ENCODE measurements at regions not wholly inside any gene's neighbourhood (a gene's known extent, or its start where the extent isn't known, plus 50 kb on each side); places are given as distances from the start of the nearest gene placed in this dataset.

GRCh38 chr15:23897091-23897490, 210.0 kb upstream of the NDN start:
- TF ChIP-seq CTCF (conservative IDR thresholded peaks at IDR 0.05; ENCODE audit: low read depth, low read length) (no peak), EZH2 (IDR thresholded peaks at IDR 0.05; ENCODE audit: low read length, unreplicated experiment) (no peak)
